Glutamatergic neuron (in vitro differentiated cells): ENCODE measurements at regions not wholly inside any gene's neighbourhood (a gene's known extent, or its start where the extent isn't known, plus 50 kb on each side); places are given as distances from the start of the nearest gene placed in this dataset.

Source experiments
- DNase-seq: peaks from one replicate; pipeline ENCODE4 v3.0.0; 2022
- H3K27ac Mint-ChIP-seq: one replicate; pipeline ENCODE4 v1.8.0; 2020; ENCODE audit warnings: mild to moderate bottlenecking, mixed read lengths, inconsistent platforms; ENCODE audit not compliant: unreplicated experiment
- H3K27me3 Mint-ChIP-seq: one replicate; pipeline ENCODE4 v1.8.0; 2020; ENCODE audit warnings: mild to moderate bottlenecking, moderate library complexity, mixed read lengths, inconsistent platforms; ENCODE audit not compliant: unreplicated experiment
- H3K36me3 Mint-ChIP-seq: one replicate; pipeline ENCODE4 v1.8.0; 2020; ENCODE audit warnings: mild to moderate bottlenecking, mixed read lengths, inconsistent platforms; ENCODE audit not compliant: unreplicated experiment
- H3K4me1 Mint-ChIP-seq: one replicate; pipeline ENCODE4 v1.8.0; 2020; ENCODE audit warnings: mild to moderate bottlenecking, low read depth, mixed read lengths, inconsistent platforms; ENCODE audit not compliant: unreplicated experiment
- H3K4me3 Mint-ChIP-seq: one replicate; pipeline ENCODE4 v1.8.0; 2020; ENCODE audit warnings: mild to moderate bottlenecking, mixed read lengths, inconsistent platforms; ENCODE audit not compliant: unreplicated experiment
- H3K9me3 Mint-ChIP-seq: one replicate; pipeline ENCODE4 v1.8.0; 2020; ENCODE audit warnings: mild to moderate bottlenecking, moderate library complexity, mixed read lengths, inconsistent platforms; ENCODE audit not compliant: unreplicated experiment
- CTCF ChIP-seq: fragments of 200-600 bp; sonication (generic); IDR thresholded peaks from one replicate; pipeline ENCODE4 v1.5.0; 2021; ENCODE audit not compliant: partially characterized antibody, unreplicated experiment

- Mint-ChIP-seq H3K4me1 (no peaks in the 10 kb centered on the region), H3K4me3 (no peak overlapping the region), H3K9me3 (peaks cover 2% of the 10 kb centered on the region), H3K36me3 (peaks cover 11% of the 10 kb centered on the region), H3K27me3 (no peaks in the 10 kb centered on the region), H3K27ac (no peak overlapping the region)
- no peak for TF ChIP-seq CTCF
- DNase-seq, result no peak
These were observed 191.8 kb downstream of the ADAM29 start for GRCh38 chr4:175109933-175110332.

- Mint-ChIP-seq H3K27me3 (no peaks in the 10 kb centered on the region), H3K9me3 (peaks cover 2% of the 10 kb centered on the region), H3K4me1 (no peaks in the 10 kb centered on the region), H3K4me3 (no peak overlapping the region), H3K27ac (no peak overlapping the region), H3K36me3 (peaks cover 4% of the 10 kb centered on the region)
- DNase-seq, result no peak
- no peak for TF ChIP-seq CTCF
These were observed 207.4 kb downstream of the ADAM29 start for GRCh38 chr4:175125410-175126068.

- no peaks in the 10 kb centered on the region for H3K4me1 Mint-ChIP-seq
- no peaks in the 10 kb centered on the region for H3K36me3 Mint-ChIP-seq
- H3K9me3 Mint-ChIP-seq, result no peaks in the 10 kb centered on the region
- no peak overlapping the region for H3K27ac Mint-ChIP-seq
- H3K27me3 Mint-ChIP-seq, result no peaks in the 10 kb centered on the region
- TF ChIP-seq CTCF, result no peak
- no peak for DNase-seq
- H3K4me3 Mint-ChIP-seq, result no peak overlapping the region
These were observed 209.2 kb downstream of the ADAM29 start for GRCh38 chr4:175127314-175127713.

GRCh38 chr4:175129797-175130196, 211.6 kb downstream of the ADAM29 start:
- no peak overlapping the region for H3K27ac Mint-ChIP-seq
- DNase-seq, result no peak
- H3K4me1 Mint-ChIP-seq, result no peaks in the 10 kb centered on the region
- no peaks in the 10 kb centered on the region for H3K36me3 Mint-ChIP-seq
- H3K9me3 Mint-ChIP-seq, result no peaks in the 10 kb centered on the region
- no peak for TF ChIP-seq CTCF
- no peak overlapping the region for H3K4me3 Mint-ChIP-seq
- no peaks in the 10 kb centered on the region for H3K27me3 Mint-ChIP-seq

GRCh38 chr4:175139205-175139604, 221.0 kb downstream of the ADAM29 start:
- Mint-ChIP-seq H3K27me3 (peaks cover 2% of the 10 kb centered on the region), H3K4me1 (no peaks in the 10 kb centered on the region), H3K4me3 (no peak overlapping the region), H3K27ac (no peak overlapping the region), H3K36me3 (no peaks in the 10 kb centered on the region), H3K9me3 (no peaks in the 10 kb centered on the region)
- no peak for DNase-seq
- TF ChIP-seq CTCF, result no peak
